RPMI8226 (cell line): ENCODE measurements at regions not wholly inside any gene's neighbourhood (a gene's known extent, or its start where the extent isn't known, plus 50 kb on each side); places are given as distances from the start of the nearest gene placed in this dataset.
"Not testable (repeated sequence)": the region's sequence is repeated elsewhere in the genome, so short reads cannot be mapped to it uniquely, and the experiment has no call there.

ENCODE experiments used
- DNase-seq: peaks from one replicate; pipeline ENCODE4 v3.0.0-alpha.2; 2015

GRCh38 chr1:14415396-14415795, 183.1 kb upstream of the KAZN start:
- peak; percentile 22 for DNase-seq

GRCh38 chr1:14419778-14420218, 178.7 kb upstream of the KAZN start:
- DNase-seq, result not testable (repeated sequence)

- no peak for DNase-seq
Observed at GRCh38 chr1:14420686-14421085, 177.8 kb upstream of the KAZN start.

- DNase-seq, result no peak
Observed at GRCh38 chr1:14421295-14421976, 177.0 kb upstream of the KAZN start.

GRCh38 chr1:14421977-14422609, 176.4 kb upstream of the KAZN start:
- peak; percentile 17 for DNase-seq

DNA sequence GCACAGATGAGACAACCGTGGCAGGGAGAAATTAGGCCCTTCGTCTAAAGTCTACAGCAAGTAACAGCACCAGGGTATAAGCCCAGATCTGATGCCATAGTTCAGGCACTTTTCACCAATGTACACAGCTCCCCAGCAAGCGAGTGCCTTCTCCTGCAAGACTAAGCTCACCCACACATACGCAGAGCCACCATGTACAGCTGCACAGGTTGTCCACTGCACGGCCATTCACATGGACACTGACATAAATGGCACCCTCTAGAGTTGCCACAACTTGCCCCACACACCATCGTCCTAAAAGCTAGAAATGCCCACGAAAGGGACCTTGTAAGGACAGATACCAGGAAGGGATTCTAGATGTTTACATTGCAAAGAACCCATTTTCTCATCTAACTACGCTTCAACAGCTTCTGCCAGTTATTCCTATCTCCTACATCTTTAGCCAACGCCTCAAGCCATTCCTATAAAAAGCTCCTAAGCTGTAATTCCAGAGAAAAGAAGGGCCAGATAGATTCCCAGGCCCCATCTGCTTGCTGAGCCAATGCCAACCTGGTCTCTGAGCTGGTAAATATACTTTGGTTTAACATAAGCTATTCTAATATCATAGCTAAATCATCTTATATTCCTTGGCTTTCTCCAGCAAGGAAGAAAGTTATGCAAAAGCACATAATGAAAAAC, 174.0 kb upstream of the KAZN start:
- no peak for DNase-seq

DNA sequence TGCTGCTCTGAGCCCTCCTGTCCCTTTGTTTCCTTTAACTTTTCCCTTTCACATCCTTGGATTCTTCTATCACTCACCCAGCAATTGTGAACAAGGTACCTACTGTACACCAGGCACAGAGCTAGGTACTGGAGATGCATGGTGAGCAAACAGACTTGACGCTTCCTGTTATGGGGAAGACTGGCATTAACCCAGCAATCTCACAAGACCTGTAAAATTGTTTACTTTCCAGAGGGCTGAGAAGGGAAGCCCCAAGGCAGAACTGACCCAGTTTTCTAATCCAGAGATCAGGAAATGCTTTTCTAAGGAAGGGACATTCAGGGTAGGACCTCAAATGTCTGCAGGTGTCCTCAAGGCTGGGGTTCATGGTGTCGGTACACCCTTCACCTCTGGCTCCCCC, 171.6 kb upstream of the KAZN start:
- no peak for DNase-seq

DNA sequence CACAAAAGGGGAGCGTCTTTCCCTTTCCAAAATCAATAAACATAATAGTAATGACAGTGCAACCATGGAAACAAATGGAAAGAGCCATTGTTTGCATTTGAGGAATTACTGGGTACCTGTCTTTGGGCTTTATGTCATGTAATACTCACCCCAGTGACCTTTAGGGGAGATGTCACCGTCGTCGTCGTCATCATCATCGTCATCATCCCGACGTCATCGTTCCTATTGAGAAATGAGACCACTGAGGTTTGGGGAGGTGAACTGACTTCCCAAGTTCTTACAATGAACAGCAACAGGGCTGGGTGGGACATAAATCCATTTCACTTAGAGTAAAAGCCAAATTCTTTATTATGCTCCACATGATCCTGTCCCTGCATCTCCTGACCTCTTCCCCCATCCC, 168.9 kb upstream of the KAZN start:
- DNase-seq, result no peak

DNA sequence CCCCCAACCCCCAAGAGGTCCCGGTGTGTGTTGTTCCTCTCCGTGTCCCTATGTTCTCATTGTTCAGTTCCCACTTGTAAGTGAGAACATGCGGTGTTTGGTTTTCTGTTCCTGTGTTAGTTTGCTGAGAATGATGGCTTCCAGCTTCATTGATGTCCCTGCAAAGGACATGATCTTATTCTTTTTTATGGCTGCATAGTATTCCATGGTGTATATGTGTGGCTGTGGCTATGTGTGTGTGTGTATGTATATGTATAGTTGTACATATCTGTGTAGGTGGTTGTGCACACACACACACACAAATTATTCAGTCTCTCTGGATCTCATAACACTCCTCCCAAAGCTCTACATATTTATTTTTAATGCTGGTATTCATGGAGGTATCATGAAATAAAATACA, 165.8 kb upstream of the KAZN start:
- DNase-seq, result not testable (repeated sequence)

DNA sequence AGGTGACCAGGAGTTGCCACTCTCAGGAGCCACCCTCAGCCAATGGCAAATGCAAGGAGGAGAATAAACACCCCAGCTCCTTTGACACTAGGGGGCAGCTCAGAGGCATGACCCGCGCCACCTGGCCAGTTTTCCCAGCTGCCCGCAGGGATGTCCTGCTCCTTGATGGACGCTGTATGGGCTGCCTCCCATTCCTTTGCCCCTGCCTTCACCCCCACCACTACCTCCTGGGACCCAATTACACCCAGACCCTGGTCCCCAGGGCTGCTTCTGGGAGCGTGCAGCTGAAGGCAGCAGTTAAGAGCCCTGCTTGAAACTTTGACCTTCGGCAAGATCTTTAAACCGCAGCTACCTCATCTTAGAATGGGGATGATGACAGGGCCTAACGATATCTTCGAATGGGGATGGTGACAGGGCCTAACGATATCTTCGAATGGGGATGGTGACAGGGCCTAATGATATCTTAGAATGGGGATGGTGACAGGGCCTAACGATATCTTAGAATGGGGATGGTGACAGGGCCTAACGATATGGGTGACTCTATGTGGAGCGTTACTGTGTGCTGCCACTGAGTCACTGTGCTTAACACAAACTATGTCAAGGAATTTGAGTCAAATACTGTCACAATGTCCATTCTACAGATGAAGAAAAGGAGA, 163.0 kb upstream of the KAZN start:
- DNase-seq, result no peak

DNA sequence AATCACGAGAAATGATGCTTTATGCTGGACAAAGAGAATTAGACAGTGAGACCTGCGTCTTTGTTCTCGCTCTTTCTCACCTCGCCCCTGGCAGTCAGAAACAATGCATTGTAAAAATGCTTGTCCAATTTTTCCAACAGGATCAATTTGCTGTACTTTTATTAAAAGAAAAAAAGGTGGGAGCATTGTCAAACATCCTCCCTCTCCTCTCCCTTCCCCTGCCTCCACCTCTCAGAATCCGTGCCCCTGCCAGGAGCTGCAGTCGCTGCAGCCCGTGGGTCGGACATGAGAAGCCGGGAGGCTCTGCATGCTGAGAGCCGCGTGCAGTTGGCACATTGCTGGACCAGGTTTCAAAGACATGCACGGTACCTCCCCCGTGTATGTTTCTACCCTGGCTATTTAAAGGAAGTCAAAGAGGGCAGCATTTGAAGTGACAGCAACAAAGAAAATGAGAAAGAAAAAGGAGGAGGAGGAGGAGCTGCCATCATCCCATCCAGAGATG, 161.0 kb upstream of the KAZN start:
- DNase-seq, result no peak

- no peak for DNase-seq
Observed at GRCh38 chr1:14438127-14438769, 160.2 kb upstream of the KAZN start.

GRCh38 chr1:14439015-14439414, 159.5 kb upstream of the KAZN start:
- no peak for DNase-seq

DNA sequence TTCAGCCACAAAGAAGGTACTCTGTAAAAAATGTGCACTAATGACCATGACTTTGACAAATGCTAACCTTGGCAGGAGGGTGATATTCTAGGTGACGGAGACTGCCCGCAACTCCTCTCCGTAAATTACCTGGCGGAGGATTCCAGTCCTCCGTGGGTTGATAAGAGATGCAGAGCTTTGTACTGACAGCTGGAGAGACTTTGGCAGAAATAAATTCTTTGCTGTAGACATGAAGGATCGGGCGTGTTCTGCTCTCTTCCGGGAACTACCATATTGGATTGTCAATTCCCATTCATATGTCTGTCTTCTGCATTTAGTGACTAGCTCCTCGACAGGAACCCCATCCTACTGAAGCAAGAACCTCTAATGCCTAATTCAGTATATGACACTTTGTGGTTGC, 158.3 kb upstream of the KAZN start:
- no peak for DNase-seq

DNA sequence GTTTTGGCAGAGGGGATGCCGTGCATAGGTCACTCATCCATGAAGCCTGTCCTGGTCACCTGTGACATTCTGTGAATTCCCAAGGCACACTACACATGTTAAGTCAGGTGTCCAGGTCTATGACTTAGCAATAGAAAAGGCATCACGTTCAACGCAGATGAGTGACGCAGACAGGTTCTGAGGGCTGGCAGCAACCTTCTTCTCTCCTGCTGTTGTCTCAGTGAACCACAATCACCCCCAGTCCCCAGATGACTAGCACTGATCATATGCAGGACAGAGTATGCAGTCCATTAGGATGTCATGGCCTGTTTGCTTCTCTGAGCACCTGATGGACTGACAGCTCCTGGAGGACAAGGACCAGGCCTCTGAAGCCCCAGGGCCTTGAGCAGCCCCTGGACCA, 157.8 kb upstream of the KAZN start:
- DNase-seq, result no peak

DNA sequence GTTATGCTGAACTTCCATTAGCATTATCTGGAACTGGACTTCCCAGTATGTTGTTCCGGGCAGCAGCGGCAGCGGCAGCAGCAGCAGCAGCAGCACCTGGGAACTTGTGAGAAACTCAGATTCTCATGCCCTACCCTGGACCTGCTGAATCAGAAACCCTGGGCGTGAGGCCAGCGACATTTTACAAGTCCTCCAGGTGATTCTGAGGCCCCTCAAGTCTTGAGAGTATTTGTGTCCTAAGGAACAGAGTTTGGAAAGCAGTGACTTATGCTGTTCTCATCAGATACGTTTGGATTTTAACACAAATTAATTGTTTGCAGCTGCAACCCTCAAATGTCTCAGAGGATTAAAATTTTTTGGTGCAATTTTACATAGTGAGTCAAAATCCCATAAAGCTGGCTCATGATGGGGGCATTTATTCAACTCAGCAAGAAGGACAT, 157.2 kb upstream of the KAZN start:
- DNase-seq, result peak; percentile 16

- no peak for DNase-seq
Observed at GRCh38 chr1:14442669-14443068, 155.8 kb upstream of the KAZN start.

DNA sequence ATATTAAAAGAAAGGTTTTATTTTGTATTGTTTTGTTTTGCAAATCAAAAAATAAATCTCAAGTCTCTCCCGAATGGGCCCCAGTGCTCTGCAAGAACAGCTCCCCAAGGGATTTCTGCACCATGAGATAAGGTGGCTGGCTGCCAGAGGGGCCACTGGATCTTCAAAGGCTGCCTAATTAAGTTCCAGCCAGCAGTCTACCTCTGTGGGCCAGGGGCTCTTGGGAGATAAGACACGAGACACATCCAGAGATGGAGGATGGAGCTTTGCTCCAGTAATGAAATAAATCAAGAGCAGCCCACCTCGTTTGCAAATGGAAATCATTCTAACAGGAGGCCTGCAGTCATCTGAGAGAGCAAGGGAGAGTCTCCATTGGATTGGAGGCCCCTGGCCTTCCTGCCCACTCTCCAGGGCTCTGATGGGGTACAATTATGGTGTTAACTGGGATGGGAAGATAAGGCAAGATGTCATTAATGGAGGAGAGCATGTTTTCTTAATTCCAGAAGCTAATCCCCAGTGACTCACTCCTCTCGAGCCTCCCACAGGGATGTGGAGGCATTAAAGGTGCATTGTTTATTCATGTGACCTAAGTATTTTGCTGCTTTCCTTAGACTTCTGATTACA, 155.2 kb upstream of the KAZN start:
- no peak for DNase-seq

- DNase-seq, result no peak
Observed at GRCh38 chr1:14451217-14451616, 147.3 kb upstream of the KAZN start.

DNA sequence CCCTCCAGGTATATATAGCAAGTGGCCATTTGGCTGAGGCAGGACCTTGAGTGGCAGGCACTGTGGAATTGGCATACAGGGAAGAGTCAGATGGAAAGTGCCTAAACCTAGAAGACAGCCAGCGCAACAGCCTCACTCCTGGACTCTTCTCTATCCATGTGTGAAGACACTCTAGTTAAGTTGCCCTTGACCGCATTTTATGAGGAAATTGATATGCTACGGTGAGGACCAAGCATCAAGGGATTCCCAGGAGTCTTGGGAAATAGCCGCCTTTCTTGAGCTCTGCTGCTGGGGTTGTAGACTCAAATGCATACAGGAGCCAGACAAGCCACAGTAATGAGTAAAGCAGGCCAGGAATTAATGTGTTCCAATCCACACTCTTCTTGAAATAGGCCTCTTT, 145.9 kb upstream of the KAZN start:
- no peak for DNase-seq

DNA sequence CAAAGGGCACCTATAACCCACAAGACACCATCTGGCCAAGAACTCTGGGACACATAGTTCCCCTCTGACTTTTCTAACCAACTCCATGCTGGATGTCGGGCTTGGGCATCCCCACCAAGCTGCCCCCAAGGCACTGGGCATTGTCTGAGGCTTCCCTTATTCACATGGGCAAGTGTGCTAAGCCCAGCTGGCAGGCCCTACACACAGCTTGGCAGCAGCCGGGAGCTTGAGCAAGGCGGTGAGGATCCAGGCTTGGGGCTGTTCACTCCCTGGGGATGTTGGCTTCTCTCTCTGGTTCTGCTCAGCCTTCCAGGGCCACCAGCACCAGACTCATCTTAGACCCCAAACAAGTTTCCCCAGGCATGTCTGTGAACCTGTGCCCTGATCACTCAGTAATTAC, 138.3 kb upstream of the KAZN start:
- DNase-seq, result no peak

- no peak for DNase-seq
Observed at GRCh38 chr1:14462851-14463250, 135.6 kb upstream of the KAZN start.

DNA sequence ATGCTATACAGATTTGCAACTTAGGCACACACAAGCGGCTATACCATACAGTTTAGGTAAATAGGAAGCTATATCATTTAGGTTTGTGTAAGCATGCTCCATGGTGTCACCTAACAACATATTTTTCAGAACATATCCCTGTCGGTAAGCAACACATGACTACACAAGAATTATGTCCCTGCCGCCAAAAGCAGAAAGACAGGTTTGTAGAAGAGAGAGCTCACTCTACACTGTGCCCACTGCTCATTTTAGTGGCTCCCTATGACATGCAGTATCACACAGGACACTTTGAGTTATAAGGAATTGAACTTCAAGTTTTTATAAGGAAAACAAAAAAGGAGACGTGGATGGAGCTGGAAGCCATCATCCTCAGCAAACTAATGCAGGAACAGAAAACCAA, 132.5 kb upstream of the KAZN start:
- no peak for DNase-seq
